ENCODE measurements at regions not wholly inside any gene's neighbourhood (a gene's known extent, or its start where the extent isn't known, plus 50 kb on each side); places are given as distances from the start of the nearest gene placed in this dataset.

GRCh38 chr13:21831654-21832324 is 160.9 kb downstream of the FGF9 start:
- H3K9me3 Mint-ChIP-seq (ENCODE audit: insufficient read depth) = peaks cover 4% of the 10 kb centered on the region
- H4K20me1 ChIP-seq (ENCODE audit: control insufficient read depth, insufficient read depth, low read length, poor library complexity, severe bottlenecking) = no peaks in the 10 kb centered on the region
- POLR2A ChIA-PET = no interaction called here
- H3K27me3 Mint-ChIP-seq = no peaks in the 10 kb centered on the region
- WGBS (ENCODE audit: insufficient coverage) = 96% methylated on average over 6 of the region's 13 CpGs
- H2AFZ ChIP-seq (ENCODE audit: insufficient read depth, low read depth, low read length, poor library complexity, severe bottlenecking) = no peak overlapping the region
- no peak overlapping the region for H3K4me2 ChIP-seq (replicated peaks; ENCODE audit: low read depth, low read length, poor library complexity, severe bottlenecking)
- H3K9ac ChIP-seq (ENCODE audit: low read length) = no peak overlapping the region
- H3K4me1 ChIP-seq (ENCODE audit: control insufficient read depth in 2 of 2, insufficient read depth in 2 of 2, low read length in 2 of 2) = no peaks in the 10 kb centered on the region
- H3K79me2 ChIP-seq (ENCODE audit: control insufficient read depth, insufficient read depth, low read length) = no peaks in the 10 kb centered on the region
- no peak overlapping the region for H3K27ac ChIP-seq (ENCODE audit: low read length in 2 of 2)
- no peaks in the 10 kb centered on the region for H3K4me1 Mint-ChIP-seq
- TF ChIP-seq CTCF (IDR thresholded peaks at IDR 0.05) = no peak
- TF ChIP-seq EZH2 (IDR thresholded peaks at IDR 0.05; ENCODE audit: borderline replicate concordance, insufficient read depth, low read depth, low read length, poor library complexity, severe bottlenecking) = no peak
- H3K4me3 Mint-ChIP-seq = no peak overlapping the region
- ATAC-seq (ENCODE audit: low read depth) = no peak
- no peak for DNase-seq
- peaks cover 0 to 5% (median 0%) of the 10 kb centered on the region in 3 donors for H3K9me3 ChIP-seq (ENCODE audit: control extremely low read depth in 1 of 3, control insufficient read depth in 2 of 3, insufficient read depth in 1 of 3, low read length in 2 of 3)
- intact Hi-C loops (cut with micrococcal nuclease) = loop anchor here (10.0 kb wide), 1 partner anchor 183 kb away; no protein-coding TSS in a partner anchor
- no peaks in the 10 kb centered on the region for H3K36me3 ChIP-seq (replicated peaks in 1 of 2; ENCODE audit: control extremely low read depth in 1 of 2, control insufficient read depth in 1 of 2, extremely low read depth in 1 of 2, insufficient read depth in 2 of 2, low read length in 1 of 2)
- no peaks in the 10 kb centered on the region for H3K27me3 ChIP-seq (replicated peaks in 1 of 4; ENCODE audit: control extremely low read depth in 1 of 4, control insufficient read depth in 3 of 4, insufficient read depth in 4 of 4, low read length in 3 of 4)
- H3K4me3 ChIP-seq (ENCODE audit: control extremely low read depth in 1 of 5, extremely low read depth in 1 of 5, insufficient read depth in 1 of 5, low read depth in 2 of 5, low read length in 4 of 5) = no peak overlapping the region
- CTCF ChIA-PET = no interaction called here
- no peak overlapping the region for H3K27ac Mint-ChIP-seq

GRCh38 chr13:21833921-21834320 is 163.0 kb downstream of the FGF9 start:
- Histone ChIP-seq H3K27me3 (replicated peaks in 1 of 4; ENCODE audit: control extremely low read depth in 1 of 4, control insufficient read depth in 3 of 4, insufficient read depth in 4 of 4, low read length in 3 of 4) (no peaks in the 10 kb centered on the region), H3K9ac (ENCODE audit: low read length) (no peak overlapping the region), H4K20me1 (ENCODE audit: control insufficient read depth, insufficient read depth, low read length, poor library complexity, severe bottlenecking) (no peaks in the 10 kb centered on the region), H3K79me2 (ENCODE audit: control insufficient read depth, insufficient read depth, low read length) (no peaks in the 10 kb centered on the region), H3K4me2 (replicated peaks; ENCODE audit: low read depth, low read length, poor library complexity, severe bottlenecking) (no peak overlapping the region), H3K4me1 (ENCODE audit: control insufficient read depth in 2 of 2, insufficient read depth in 2 of 2, low read length in 2 of 2) (no peaks in the 10 kb centered on the region), H3K36me3 (replicated peaks in 1 of 2; ENCODE audit: control extremely low read depth in 1 of 2, control insufficient read depth in 1 of 2, extremely low read depth in 1 of 2, insufficient read depth in 2 of 2, low read length in 1 of 2) (no peaks in the 10 kb centered on the region), H3K27ac (ENCODE audit: low read length in 2 of 2) (no peak overlapping the region), H3K4me3 (ENCODE audit: control extremely low read depth in 1 of 5, extremely low read depth in 1 of 5, insufficient read depth in 1 of 5, low read depth in 2 of 5, low read length in 4 of 5) (no peak overlapping the region), H2AFZ (ENCODE audit: insufficient read depth, low read depth, low read length, poor library complexity, severe bottlenecking) (no peak overlapping the region), H3K9me3 (ENCODE audit: control extremely low read depth in 1 of 3, control insufficient read depth in 2 of 3, insufficient read depth in 1 of 3, low read length in 2 of 3) (peaks cover 0 to 5% (median 0%) of the 10 kb centered on the region in 3 donors)
- DNase-seq (no peak), ATAC-seq (ENCODE audit: low read depth) (no peak)
- intact Hi-C loops (cut with micrococcal nuclease) = loop anchor here (10.0 kb wide), 1 partner anchor 181 kb away; no protein-coding TSS in a partner anchor
- Mint-ChIP-seq H3K9me3 (ENCODE audit: insufficient read depth) (peaks cover 4% of the 10 kb centered on the region), H3K4me1 (no peaks in the 10 kb centered on the region), H3K27me3 (no peaks in the 10 kb centered on the region), H3K4me3 (no peak overlapping the region), H3K27ac (no peak overlapping the region)
- CTCF ChIA-PET = no interaction called here
- POLR2A ChIA-PET = no interaction called here
- 62% methylated on average over 6 of the region's 9 CpGs for WGBS (ENCODE audit: insufficient coverage)
- TF ChIP-seq CTCF (IDR thresholded peaks at IDR 0.05) (no peak), EZH2 (IDR thresholded peaks at IDR 0.05; ENCODE audit: borderline replicate concordance, insufficient read depth, low read depth, low read length, poor library complexity, severe bottlenecking) (no peak)

Data from B cell (primary cell).